Right hindlimb (tissue), 1 donor: ENCODE measurements at regions not wholly inside any gene's neighbourhood (a gene's known extent, or its start where the extent isn't known, plus 50 kb on each side); places are given as distances from the start of the nearest gene placed in this dataset.

ENCODE experiments used
- DNase-seq: peaks from one replicate; pipeline ENCODE4 v3.0.0-alpha.2; 2018

DNA sequence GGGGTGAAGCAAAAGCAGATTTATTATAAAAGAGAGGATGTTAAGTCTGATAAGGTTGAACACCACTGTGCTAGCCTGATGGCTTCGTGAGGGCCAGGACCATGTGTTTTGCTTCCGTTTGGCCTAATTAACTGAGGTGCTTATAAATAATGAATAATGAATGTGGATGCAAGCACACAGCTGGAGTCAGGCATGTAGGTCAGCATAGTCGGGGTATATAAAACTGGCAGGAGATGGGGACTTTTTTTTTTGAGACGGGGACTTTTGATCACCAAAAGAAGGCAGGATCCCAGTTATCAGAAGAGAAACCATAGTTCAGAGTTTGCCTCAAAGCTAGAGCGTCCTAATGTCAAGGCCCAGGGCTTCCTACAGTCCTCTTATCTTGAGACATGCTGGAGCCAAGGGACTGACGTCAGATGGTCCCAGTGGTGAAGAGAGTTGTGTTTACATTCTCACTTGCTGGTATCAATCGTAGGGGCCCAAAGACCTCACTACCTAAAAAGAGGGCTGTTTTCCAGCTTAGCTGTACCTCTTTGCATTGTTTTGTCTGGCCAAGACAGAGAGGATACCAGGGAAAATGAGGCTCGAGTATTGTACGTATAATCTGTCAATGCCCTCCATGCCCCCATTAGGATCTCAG, 50.4 kb downstream of the RTL9 start:
- DNase-seq = no peak

DNA sequence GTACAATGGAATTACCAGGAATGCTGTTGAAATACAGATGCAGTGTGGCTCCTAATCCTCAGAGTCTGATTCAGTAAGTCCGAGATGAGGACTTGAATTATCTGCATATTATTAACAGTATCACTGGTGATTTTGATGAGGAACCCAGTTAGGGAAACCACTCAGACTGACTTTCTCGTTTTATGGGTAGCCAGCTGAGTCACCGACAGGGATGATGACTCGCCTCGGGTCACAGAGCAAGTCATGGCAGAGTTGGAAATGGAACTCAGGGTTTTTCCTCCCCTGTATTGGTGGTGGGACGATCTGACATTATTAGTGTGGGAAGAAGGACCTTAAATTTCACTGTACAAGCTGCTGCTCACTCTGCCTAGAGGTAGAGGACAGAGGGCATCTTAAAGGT, 51.3 kb downstream of the RTL9 start:
- DNase-seq = no peak

DNA sequence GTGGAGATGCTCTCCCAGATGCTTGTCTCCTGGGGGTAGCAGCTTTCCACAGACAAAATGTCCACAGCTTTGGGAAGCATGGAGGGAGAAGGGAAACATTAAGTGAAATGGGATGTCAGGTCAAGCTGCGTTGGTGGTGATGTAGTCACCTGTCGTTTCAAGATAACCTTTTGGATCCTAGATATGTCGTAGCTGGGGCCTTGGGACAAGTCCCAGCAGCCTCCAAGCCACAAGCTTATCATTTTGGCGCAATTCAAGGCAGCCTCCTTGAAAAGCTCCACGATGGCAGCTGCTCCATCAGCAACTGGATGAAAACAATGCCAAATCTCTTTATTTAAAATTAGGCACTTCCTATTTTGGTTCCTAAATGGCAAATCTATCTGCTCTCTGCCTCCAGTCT, 52.0 kb downstream of the RTL9 start:
- no peak for DNase-seq

DNA sequence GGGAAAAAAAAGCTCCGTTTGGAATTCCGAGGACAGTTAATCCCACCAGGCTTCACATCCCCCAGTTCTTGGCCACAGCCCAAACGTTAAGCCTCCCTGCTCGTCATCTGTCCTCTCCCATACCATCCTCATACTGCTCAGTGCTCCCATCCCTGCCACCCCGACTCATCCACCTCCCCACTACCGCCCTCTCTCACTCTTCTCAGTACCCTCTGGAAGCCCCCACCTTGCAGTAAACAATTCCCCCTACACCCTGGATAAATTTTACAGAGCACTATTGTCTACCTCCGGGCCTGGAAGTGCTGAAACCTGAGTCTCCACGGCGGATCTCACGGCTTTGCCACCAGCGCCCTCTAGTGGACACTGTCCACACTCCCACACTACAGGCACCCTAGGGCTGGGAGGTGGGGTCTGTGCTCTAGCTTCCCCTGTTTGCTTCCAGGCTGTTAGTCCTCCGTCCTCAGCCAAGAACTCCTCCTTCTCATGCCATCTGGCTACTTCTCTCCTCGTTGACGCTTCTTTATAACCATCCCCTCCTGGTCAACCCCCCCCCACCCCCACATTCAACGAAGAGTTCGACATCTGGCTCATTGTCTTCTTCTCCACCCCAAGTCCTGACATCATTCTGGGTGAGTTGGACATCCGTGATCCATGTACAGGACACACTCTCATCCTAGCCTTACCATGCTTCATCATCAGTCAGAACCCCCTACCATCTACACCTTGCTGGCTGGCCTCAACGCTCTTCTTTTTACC, 54.5 kb downstream of the RTL9 start:
- DNase-seq = peak; percentile 85

DNA sequence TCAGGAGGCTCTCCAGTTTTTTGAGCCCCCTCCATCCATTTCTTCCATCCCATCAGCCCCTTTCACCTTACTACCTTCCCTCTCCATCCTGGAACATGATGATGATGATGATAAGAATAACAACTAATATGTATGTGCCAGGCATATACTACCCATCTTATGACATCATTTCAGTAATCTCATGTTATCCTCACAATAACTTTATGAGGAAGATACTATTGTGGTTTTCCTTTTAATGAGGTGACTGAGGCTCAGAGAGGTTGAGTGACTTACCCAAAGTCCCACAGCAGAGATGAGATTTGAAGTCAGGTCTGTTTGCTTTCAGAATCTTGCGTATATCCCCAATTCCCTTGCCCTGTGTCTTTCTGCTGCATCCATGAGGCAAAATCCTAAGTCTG, 55.1 kb downstream of the RTL9 start:
- no peak for DNase-seq

DNA sequence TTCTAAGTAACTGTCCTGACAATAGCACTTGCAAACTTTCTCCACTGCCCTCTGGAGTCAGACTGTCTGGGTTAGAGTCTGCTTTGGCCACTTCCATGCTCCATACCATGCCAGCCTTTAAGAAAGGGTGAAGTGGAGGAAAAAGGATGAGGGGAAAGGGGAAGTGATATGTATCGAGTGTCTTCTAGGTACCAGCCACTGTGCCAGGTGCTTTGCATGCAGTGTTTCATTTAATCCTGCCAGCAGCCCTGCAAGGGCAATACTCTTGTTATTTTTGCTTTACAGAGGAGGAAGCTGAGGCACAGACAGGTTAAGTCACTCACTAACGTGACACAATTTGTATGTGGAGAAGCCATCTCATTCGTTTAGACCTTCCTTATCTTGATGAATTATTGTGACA, 55.6 kb downstream of the RTL9 start:
- no peak for DNase-seq

DNA sequence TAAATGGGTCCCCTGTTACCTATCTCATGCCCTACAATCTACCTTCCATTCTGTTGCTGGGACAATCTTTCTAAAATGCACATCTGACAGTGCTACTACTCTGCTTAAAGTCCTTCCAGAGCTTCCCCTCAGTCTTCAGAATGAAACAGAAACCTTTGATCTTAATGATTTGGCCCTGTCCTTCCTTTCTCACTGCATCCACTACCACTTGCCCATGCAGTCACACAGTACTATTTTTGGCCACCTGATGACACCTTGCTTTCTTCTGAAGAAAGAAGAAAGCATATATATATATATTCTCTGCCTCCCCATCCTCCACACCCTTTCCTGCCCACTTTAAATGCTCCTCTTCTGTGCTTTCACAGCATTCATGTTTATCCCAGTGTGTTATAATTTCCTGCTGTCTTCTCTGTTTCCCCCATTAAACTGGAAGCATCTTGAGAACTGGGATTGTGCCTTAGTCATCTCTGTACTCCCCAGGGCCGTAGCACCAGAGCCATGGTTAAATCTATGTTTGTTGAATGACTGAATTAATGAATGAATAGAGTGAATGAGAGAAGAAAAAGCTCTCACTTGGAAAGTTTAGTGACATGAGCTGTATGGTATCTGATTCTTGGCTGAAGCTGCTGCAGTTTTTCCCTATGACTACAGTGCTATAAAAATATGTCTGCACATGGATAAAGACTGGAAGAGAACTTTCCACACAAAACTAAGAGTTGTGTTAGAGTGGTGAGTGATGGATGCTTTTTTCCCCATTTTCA, 56.2 kb downstream of the RTL9 start:
- no peak for DNase-seq

DNA sequence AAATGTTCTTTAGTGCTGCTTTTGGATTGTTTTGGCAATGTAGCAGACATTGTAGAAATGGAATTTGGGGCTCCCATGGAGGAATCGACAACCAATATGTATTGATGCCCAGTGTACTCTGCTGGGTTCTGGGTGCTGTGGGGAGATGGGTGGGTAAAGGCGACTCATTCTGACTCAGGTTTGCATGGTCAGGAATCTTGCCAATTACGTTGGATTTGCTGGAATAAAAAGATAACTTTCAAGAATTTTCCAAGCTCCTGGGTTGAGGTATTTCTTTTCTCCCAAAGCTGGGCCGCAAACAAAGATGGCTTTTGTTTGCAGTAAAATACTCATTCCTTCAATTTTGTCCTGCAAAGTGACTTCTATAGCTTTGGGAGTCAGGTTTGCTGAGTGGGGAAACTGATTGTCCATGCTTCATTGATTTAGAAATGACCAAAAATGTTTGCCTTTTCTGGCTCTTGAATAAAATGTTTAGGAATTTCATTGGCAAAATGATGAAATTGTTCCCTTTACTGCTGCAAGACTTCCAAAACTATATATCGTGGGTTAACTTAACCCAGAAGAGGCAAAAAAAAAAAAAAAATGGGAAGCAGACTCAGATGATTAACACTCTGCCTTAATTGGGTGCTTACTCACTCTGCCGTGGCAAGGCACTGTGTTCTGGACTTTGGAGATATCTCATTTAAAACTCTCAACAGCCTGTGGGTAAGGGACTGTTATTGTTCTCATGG, 57.0 kb downstream of the RTL9 start:
- DNase-seq = no peak

DNA sequence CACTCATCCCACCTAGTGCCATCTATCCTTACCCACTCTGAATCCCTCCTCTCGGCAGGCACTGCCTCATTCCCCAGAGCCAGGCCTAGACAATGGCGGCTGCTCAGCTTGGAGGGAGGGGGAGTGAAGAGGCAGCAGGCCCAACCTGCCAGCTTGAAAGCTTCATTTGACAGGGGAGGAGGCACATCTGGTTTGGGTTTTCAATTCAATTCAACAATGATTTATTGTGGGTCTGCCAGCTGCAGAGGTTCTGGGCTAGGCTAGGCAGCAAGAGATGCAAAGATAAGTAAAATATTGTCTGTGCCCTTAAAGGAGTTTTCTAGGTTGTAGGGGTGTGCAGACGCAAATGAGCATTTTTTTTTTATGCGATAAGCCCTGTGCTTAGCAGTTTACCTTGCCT, 58.5 kb downstream of the RTL9 start:
- DNase-seq = no peak

DNA sequence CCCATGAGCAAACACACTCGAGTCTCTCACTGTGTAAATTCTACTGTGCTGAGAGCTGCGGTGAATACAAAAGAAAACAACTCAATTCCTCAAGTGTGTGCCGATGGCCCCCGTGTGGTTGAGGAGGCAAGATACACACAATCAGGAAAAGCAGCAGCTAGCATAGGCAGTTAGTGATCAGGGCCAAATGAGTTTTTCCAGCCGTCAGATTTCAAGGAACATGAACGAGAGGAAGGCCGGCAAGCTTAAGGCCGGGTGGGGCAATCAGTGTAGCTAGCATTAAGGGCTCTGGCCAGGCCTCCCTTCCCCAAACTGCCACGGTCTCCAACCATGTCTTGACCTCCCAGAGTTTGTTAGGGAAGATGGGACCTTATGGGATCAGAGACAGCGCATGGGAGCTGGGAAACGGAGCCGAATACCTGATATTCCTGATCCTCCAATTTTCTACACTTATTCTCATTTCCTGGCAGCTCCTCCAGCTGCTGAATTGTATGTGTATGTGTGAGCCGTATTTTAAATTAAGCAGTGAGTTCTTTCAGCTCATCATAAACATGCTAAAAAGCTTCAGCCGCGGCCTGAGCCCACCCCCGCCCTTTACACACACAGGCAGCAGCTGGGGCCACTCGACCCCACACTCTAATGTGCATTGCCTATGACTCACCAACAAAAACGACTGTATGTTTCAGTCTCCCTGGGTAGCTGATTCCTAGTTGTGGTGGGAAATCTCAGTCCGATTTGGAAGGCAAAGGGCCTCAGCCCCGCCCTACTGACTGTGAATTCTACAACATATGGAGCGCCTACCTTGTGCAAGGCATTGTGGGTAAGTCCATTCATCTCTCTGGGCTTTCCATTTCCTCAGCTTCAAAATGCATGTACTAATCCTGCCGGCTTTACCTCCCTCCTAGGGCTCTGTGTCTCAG, 59.9 kb downstream of the RTL9 start:
- peak; percentile 78 for DNase-seq

DNA sequence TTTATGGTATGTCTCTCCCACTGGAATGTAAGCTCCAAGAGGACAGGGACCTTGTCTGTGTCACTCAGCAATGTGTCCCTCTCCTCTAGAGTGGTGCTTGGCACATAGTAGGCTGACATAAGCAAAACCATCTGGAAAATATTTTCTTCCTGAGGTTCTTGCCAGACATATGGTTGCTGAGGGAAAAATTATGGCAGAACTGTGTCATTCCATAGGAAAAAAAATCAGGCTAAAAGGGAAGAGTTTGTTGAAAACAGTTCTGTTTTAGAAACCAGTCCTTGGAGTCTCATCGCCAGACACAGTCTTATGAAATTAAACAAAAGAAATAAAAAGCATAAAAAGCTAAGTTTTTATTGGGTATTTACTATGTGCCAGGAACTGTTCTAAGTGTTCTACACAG, 60.9 kb downstream of the RTL9 start:
- DNase-seq = no peak

DNA sequence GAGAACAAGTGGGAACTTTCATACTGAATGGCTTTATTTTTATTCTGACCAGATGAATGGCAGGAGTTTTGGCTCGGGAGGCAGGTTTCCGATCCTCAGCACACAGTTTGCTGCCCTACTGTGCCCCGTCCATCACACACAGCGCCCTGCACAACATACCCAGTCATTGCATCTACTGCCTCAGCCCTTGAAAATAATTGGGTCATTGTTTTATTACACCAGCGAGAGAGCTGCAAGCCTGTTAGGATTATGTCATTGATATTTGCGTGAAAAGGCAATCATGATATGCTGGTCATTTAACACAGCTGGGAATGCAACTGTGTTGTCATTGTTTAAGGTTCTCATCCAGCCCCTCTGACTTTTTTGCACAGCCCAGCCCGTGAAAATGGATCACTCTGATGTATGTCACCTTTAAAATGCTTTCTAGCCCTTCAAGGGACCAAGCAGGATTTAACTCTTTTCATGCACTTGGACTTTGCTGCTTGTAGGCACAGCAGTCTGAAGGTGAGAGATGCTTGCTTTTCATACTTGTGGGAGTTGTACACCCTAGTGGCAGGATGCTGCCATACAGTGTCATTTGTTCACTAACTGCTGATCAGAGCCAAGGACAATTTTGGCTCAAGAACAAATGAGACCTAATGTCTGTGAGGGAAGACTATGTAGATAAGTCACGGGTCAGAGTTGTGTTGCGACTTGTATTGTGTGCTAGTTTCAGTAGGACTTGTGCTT, 62.3 kb downstream of the RTL9 start:
- DNase-seq = peak; percentile 39

DNA sequence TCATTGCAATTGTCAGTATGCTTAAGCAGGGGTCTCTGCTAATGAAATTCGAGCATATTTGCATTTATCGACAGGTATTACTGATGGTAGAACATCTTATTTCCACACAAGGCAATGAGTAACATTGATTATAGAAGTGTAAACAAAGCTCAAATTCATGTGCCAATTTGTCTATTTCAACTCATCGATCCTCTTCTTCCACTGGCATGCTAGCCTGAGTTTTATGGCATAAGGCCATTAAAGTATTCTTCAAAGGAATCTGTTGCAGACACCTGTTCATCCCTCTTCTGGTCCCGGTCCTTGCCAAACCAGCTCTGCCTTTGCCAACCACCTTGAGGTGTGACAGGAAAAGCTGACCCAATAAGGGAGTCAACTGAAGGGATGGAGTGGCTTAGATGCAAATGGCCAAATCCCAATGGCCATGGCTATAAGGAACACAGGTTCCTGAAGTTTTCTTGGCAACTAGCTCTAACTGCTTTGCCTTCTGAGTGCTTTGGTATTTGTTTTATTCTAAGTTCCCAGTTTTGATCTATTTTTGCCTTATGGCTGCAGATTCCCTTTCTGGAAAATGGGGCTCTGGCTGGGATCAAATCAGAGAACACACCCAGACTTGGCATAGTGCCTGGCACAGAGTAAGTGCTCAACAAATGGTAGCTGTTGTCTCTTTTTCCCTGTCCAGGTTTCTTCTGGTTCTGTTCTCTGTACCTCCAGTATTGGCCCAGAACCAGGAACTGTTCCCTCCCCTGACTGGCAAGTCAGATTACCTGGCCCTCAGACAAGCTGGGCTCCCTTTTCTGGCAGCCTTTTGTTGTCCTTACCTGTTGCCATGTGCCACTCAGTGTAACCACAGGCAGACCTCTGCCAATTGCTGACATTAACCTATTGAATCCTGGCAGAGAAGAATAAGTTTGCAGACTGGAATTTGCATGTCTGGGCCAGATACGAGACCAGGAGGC, 63.1 kb downstream of the RTL9 start:
- no peak for DNase-seq

DNA sequence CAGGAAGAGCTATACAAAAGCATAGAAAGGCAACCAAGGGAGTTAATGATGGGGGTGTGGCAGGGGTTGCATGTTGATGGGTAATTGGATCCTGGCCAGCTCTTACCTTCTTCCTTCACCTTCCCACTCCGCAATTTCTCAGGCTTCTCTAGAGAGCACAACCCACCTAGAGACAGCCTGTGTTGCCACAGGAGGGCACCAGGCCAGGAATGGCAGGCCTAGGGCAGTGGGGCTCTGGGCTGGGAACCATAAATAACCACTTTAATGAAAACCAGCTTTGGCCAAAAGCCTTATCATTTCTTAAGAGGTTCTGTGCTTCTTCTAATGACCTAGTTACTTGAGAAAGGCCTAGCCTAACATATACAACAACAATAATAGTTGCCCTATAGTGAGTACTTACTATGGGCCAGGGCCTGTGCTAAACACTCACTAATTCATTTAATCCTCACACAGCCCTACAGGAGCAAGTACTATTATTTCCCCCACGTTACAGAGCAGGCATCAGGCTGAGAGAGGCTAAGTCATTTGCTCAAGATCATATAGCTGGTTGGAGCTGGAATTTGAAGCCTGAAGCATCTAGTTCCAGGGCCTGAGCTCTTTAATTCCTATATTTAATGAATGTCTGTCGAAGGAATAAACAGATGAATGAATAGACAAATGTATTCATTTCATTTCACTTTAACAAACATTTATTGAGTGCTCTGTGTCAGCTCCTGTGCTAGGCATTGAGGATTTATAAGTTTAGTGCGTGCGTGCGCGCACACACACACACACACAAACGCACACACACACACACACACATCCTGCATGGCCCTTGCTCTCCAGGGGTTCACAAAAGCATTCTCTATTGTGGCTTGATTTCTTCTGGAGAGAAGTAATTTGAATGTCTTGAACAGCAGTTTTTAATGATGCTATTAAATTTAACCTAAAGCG, 66.8 kb downstream of the RTL9 start:
- no peak for DNase-seq

DNA sequence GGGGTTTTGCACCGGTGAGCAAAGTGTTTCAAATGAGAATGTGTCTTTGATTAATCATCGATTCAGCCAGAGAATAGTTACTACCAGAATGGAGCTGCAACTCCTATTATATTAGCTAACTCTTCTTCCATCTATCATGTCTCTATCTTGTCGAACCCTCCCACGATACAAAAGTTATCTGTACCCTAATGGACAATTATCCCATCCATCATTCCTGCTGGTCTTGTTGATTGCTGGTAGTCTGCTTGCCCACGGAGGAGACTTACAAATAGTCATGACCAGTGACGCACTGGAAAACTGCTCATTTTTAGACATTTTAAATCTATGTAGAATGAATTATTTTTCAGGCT, 67.5 kb downstream of the RTL9 start:
- no peak for DNase-seq

DNA sequence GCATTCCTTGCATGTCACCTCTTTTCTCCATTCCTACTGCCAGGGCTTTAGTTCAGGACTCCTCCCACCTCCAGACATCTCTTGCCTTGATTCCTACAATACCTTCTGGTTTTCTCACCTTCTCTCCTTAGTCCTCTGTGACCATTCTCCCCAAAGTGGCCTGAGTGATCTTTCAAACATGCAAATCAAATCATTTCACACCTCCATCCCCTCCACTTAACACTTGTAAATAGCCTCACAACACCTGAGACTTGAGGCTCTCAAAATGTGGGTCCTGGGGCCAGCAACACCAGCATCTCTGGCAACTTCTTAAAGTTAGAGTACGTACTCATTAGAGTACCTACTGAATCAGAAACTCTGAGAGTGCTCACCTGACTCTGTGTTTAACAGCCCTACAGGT, 68.4 kb downstream of the RTL9 start:
- no peak for DNase-seq

DNA sequence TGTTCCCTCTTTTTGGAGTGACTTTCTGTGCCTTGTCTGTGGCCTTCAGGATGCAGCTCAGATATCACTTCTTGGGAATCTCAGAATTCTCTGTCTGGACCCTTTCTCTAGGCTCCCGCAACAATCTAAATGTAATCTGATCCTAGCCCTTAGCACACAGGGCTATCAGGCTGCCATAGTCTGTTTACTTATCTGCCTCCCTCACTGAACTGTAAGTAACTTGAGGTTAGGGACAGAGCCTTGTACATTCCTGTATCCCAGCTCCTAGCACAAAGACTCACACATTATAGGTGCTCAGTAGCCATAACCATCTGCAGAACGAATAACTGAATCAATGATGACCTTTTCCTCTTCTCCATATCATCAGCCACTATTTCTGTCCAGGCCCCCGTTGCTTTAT, 69.5 kb downstream of the RTL9 start:
- DNase-seq = no peak

DNA sequence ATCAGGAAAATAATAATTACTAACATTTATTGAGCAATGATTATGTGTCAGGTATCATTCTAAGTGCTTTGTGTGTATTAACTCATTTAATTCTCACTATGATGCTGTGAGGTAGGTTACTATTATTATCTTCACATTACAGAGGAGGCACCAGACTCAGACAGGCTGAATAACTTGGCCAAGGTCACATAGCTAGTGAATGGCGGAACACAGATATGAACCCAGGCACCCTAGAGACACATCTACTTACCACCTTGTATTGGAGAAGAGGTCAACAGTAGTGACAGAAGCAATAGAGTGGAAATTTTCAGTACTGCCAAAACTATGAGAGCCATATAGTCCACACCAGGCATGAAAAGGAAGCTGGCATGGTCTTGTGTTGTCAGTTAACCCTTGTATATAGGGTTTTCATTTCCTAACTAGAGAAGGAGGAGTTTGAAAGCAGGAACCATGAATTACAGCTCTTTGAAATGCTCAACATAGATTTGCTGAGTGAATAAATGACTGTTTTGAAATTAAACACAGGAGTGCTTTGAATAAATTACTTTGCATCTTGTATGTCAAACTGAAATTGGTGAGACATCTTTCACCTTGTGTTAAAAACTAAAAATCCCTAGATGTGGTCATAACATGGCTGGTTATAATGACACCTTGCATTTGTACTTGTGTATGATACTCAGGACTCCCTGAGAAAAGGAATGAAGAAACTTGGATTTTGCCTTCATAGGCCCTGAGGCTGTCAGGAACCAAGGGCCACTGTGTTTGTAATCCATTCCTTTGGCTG, 71.8 kb downstream of the RTL9 start:
- DNase-seq = no peak
